WTC11 (cell line): ENCODE measurements at regions not wholly inside any gene's neighbourhood (a gene's known extent, or its start where the extent isn't known, plus 50 kb on each side); places are given as distances from the start of the nearest gene placed in this dataset.

Experiments
- ATAC-seq: fragments of 200-7000 bp; cut with Tn5 transposase; 2 replicates; pipeline ENCODE4 v1.10.0; 2021; ENCODE audit warnings: mild to moderate bottlenecking, moderate library complexity
- CTCF ChIA-PET: fragments of 300-600 bp; sonication (Branson Sonifier 250); formaldehyde crosslinking; loops from one replicate; lab custom pipeline; 2021; ENCODE audit warnings: antibody characterized with exemption; lab: Charles Lee
- POLR2A ChIA-PET: fragments of 350-600 bp; sonication (Branson Sonifier 250); formaldehyde crosslinking; loops from one replicate; lab custom pipeline; 2021; ENCODE audit warnings: antibody characterized with exemption; lab: Charles Lee
- DNase-seq: peaks from one replicate; pipeline ENCODE4 v3.0.0; 2021; ENCODE audit warnings: low spot score
- H3K27ac Mint-ChIP-seq: 2 replicates; pipeline ENCODE4 v1.8.0; 2021; ENCODE audit warnings: mixed read lengths
- H3K27me3 Mint-ChIP-seq: 2 replicates; pipeline ENCODE4 v1.8.0; 2021; ENCODE audit warnings: low read depth, mild to moderate bottlenecking, moderate library complexity, mixed read lengths
- H3K36me3 Mint-ChIP-seq: 2 replicates; pipeline ENCODE4 v1.8.0; 2021; ENCODE audit warnings: mixed read lengths
- H3K4me1 Mint-ChIP-seq: 2 replicates; pipeline ENCODE4 v1.8.0; 2022; ENCODE audit warnings: mixed read lengths
- H3K4me3 Mint-ChIP-seq: 2 replicates; pipeline ENCODE4 v1.8.0; 2021; ENCODE audit warnings: mild to moderate bottlenecking, moderate library complexity, mixed read lengths
- H3K9me3 Mint-ChIP-seq: 2 replicates; pipeline ENCODE4 v1.8.0; 2021; ENCODE audit warnings: mixed read lengths
- AR ChIP-seq: fragments of 250-450 bp; sonication (Bioruptor Pico); IDR thresholded peaks from 2 replicates; pipeline ENCODE4 v1.9.0; 2021; ENCODE audit warnings: mild to moderate bottlenecking
- ATF2 ChIP-seq: sonication (generic); formaldehyde crosslinking; IDR thresholded peaks from 2 replicates; pipeline ENCODE4 v1.8.1; 2022; ENCODE audit warnings: low read depth, missing genetic modification reagents, borderline replicate concordance
- ATF3 ChIP-seq: sonication (generic); formaldehyde crosslinking; conservative IDR thresholded peaks from 2 replicates; pipeline ENCODE4 v1.8.1; 2022; ENCODE audit warnings: mild to moderate bottlenecking, missing genetic modification reagents
- E2F1 ChIP-seq: sonication (generic); formaldehyde crosslinking; IDR thresholded peaks from 2 replicates; pipeline ENCODE4 v1.8.0; 2022; ENCODE audit warnings: mild to moderate bottlenecking, missing genetic modification reagents
- ELF4 ChIP-seq: sonication (generic); formaldehyde crosslinking; IDR thresholded peaks from 2 replicates; pipeline ENCODE4 v1.8.1; 2022; ENCODE audit warnings: low read depth, mild to moderate bottlenecking, moderate library complexity, missing genetic modification reagents
- FOXP1 ChIP-seq: sonication (generic); formaldehyde crosslinking; IDR thresholded peaks from 2 replicates; pipeline ENCODE4 v1.8.0; 2022; ENCODE audit warnings: missing genetic modification reagents, mild to moderate bottlenecking, moderate library complexity, borderline replicate concordance
- JUN ChIP-seq: sonication (generic); formaldehyde crosslinking; IDR thresholded peaks from 2 replicates; pipeline ENCODE4 v1.8.0; 2023; ENCODE audit warnings: mild to moderate bottlenecking, missing genetic modification reagents
- NFYB ChIP-seq: sonication (generic); formaldehyde crosslinking; conservative IDR thresholded peaks from 2 replicates; pipeline ENCODE4 v1.8.0; 2022; ENCODE audit warnings: low read depth, missing genetic modification reagents
- NR1H2 ChIP-seq: sonication (generic); formaldehyde crosslinking; IDR thresholded peaks from 2 replicates; pipeline ENCODE4 v1.9.0; 2021; ENCODE audit warnings: mild to moderate bottlenecking, moderate library complexity, missing genetic modification reagents
- NR3C1 ChIP-seq: sonication (generic); formaldehyde crosslinking; conservative IDR thresholded peaks from 2 replicates; pipeline ENCODE4 v1.8.1; 2023; ENCODE audit warnings: low read depth, mild to moderate bottlenecking, missing genetic modification reagents
- TEAD1 ChIP-seq: sonication (generic); formaldehyde crosslinking; IDR thresholded peaks from 2 replicates; pipeline ENCODE4 v1.8.0; 2022; ENCODE audit warnings: mild to moderate bottlenecking, missing genetic modification reagents
- ZNF121 ChIP-seq: sonication (generic); formaldehyde crosslinking; IDR thresholded peaks from 2 replicates; pipeline ENCODE4 v1.8.0; 2023; ENCODE audit warnings: missing genetic modification reagents
- ZNF263 ChIP-seq: sonication (generic); formaldehyde crosslinking; IDR thresholded peaks from 2 replicates; pipeline ENCODE4 v1.8.1; 2022; ENCODE audit warnings: low read depth, mild to moderate bottlenecking, moderate library complexity, missing genetic modification reagents
- ZNF281 ChIP-seq: sonication (generic); formaldehyde crosslinking; IDR thresholded peaks from 2 replicates; pipeline ENCODE4 v1.8.0; 2023; ENCODE audit warnings: mild to moderate bottlenecking, missing genetic modification reagents
- ZNF317 ChIP-seq: sonication (generic); formaldehyde crosslinking; IDR thresholded peaks from 2 replicates; pipeline ENCODE4 v1.8.1; 2023; ENCODE audit warnings: low read depth, mild to moderate bottlenecking, moderate library complexity, missing genetic modification reagents, borderline replicate concordance

GRCh38 chr10:10623958-10624566 lies 393.6 kb upstream of the CELF2 start:
- CTCF ChIA-PET: no interaction called here
- no peak for DNase-seq
- H3K9me3 Mint-ChIP-seq: peaks cover 6% of the 10 kb centered on the region; the same call in 1 of the 2 replicates
- no peaks in the 10 kb centered on the region; the same call in 1 of the 2 replicates for H3K4me1 Mint-ChIP-seq
- TF ChIP-seq ZNF263 (CRISPR knock-in tag) (no peak), NR3C1 (no peak), NFYB (CRISPR knock-in tag) (no peak), ZNF317 (CRISPR knock-in tag) (no peak), E2F1 (no peak), JUN (CRISPR knock-in tag) (no peak), ZNF121 (CRISPR knock-in tag) (no peak), ATF2 (CRISPR knock-in tag) (no peak), ZNF281 (CRISPR knock-in tag) (no peak), FOXP1 (no peak), AR (CRISPR knock-in tag) (no peak), ELF4 (no peak), TEAD1 (no peak), NR1H2 (CRISPR knock-in tag) (no peak)
- TF ChIP-seq, all 79 proteins: peak for 0
- ATAC-seq: no peak
- no peaks in the 10 kb centered on the region for H3K36me3 Mint-ChIP-seq
- H3K27ac Mint-ChIP-seq: no peak overlapping the region
- H3K27me3 Mint-ChIP-seq: no peaks in the 10 kb centered on the region
- POLR2A ChIA-PET: no interaction called here
- no peak overlapping the region for H3K4me3 Mint-ChIP-seq

GRCh38 chr10:10624567-10624962 lies 393.1 kb upstream of the CELF2 start:
- ChIA-PET CTCF (no interaction called here), POLR2A (no interaction called here)
- no peak for TF ChIP-seq ATF3
- ATAC-seq (no peak), DNase-seq (no peak)
- no peaks in the 10 kb centered on the region for H3K27me3 Mint-ChIP-seq
- no peak overlapping the region for H3K4me3 Mint-ChIP-seq
- no peaks in the 10 kb centered on the region; the same call in 1 of the 2 replicates for H3K4me1 Mint-ChIP-seq
- H3K9me3 Mint-ChIP-seq: peaks cover 6% of the 10 kb centered on the region; the same call in 1 of the 2 replicates
- H3K27ac Mint-ChIP-seq: no peak overlapping the region
- no peaks in the 10 kb centered on the region for H3K36me3 Mint-ChIP-seq
